Panc1 (cell line): ENCODE measurements at regions not wholly inside any gene's neighbourhood (a gene's known extent, or its start where the extent isn't known, plus 50 kb on each side); places are given as distances from the start of the nearest gene placed in this dataset.

ENCODE experiments used
- POLR2AphosphoS5 ChIP-seq: IDR thresholded peaks from 2 replicates; pipeline ENCODE4 v1.6.1; 2012; ENCODE audit warnings: mild to moderate bottlenecking, low read depth, low read length, moderate library complexity
- SIN3A ChIP-seq: IDR thresholded peaks from 2 replicates; pipeline ENCODE4 v1.6.1; 2012; ENCODE audit warnings: low read depth, mild to moderate bottlenecking, low read length, moderate library complexity, borderline replicate concordance; ENCODE audit not compliant: insufficient read depth
- TCF7L2 ChIP-seq: IDR thresholded peaks from 2 replicates; pipeline ENCODE4 v1.6.1; 2011; ENCODE audit warnings: mild to moderate bottlenecking, low read depth, low read length, inconsistent platforms
- TF ChIP-seq, protein P1 (sequence below), 2 experiments: IDR thresholded peaks; 2 replicates each; pipeline ENCODE4 v1.6.1; 2011 to 2012; ENCODE audit warnings: low read depth in 2 of 2, control low read depth in 1 of 2, low read length in 1 of 2, mild to moderate bottlenecking in 1 of 2, moderate library complexity in 1 of 2; ENCODE audit not compliant: insufficient read depth in 1 of 2
- TF ChIP-seq, protein P2 (sequence below): fragments of 450-650 bp; IDR thresholded peaks from 2 replicates; pipeline ENCODE4 v1.5.1; 2017; ENCODE audit warnings: mild to moderate bottlenecking

DNA sequence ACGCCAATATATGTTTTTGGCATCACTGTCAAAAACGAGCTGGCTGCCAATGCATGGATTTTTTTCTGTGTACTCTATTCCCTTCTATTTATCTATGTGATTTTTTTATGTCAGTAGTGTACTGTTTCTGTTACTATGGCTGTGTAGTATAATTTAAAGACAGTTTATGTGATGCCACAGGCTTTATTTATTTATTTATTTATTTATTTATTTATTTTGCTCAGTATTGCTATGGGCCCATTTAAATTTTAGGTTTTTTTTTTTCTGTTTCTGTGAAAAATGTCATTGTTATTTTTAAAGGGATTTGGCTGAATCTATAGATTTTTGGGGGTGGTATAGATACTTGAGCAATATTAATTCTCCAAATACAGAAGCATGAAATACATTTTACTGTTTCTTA, 338.4 kb upstream of the POU3F4 start:
- TF ChIP-seq, protein P1, sequence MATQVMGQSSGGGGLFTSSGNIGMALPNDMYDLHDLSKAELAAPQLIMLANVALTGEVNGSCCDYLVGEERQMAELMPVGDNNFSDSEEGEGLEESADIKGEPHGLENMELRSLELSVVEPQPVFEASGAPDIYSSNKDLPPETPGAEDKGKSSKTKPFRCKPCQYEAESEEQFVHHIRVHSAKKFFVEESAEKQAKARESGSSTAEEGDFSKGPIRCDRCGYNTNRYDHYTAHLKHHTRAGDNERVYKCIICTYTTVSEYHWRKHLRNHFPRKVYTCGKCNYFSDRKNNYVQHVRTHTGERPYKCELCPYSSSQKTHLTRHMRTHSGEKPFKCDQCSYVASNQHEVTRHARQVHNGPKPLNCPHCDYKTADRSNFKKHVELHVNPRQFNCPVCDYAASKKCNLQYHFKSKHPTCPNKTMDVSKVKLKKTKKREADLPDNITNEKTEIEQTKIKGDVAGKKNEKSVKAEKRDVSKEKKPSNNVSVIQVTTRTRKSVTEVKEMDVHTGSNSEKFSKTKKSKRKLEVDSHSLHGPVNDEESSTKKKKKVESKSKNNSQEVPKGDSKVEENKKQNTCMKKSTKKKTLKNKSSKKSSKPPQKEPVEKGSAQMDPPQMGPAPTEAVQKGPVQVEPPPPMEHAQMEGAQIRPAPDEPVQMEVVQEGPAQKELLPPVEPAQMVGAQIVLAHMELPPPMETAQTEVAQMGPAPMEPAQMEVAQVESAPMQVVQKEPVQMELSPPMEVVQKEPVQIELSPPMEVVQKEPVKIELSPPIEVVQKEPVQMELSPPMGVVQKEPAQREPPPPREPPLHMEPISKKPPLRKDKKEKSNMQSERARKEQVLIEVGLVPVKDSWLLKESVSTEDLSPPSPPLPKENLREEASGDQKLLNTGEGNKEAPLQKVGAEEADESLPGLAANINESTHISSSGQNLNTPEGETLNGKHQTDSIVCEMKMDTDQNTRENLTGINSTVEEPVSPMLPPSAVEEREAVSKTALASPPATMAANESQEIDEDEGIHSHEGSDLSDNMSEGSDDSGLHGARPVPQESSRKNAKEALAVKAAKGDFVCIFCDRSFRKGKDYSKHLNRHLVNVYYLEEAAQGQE (IDR thresholded peaks at IDR 0.05; ENCODE audit: insufficient read depth in 1 of 2, low read depth in 2 of 2, low read length in 1 of 2): no peak
- TF ChIP-seq, protein P2, sequence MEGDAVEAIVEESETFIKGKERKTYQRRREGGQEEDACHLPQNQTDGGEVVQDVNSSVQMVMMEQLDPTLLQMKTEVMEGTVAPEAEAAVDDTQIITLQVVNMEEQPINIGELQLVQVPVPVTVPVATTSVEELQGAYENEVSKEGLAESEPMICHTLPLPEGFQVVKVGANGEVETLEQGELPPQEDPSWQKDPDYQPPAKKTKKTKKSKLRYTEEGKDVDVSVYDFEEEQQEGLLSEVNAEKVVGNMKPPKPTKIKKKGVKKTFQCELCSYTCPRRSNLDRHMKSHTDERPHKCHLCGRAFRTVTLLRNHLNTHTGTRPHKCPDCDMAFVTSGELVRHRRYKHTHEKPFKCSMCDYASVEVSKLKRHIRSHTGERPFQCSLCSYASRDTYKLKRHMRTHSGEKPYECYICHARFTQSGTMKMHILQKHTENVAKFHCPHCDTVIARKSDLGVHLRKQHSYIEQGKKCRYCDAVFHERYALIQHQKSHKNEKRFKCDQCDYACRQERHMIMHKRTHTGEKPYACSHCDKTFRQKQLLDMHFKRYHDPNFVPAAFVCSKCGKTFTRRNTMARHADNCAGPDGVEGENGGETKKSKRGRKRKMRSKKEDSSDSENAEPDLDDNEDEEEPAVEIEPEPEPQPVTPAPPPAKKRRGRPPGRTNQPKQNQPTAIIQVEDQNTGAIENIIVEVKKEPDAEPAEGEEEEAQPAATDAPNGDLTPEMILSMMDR: no peak
- TF ChIP-seq POLR2AphosphoS5: no peak
- no peak for TF ChIP-seq TCF7L2
- TF ChIP-seq SIN3A: no peak
